K562 (cell line): ENCODE measurements at regions not wholly inside any gene's neighbourhood (a gene's known extent, or its start where the extent isn't known, plus 50 kb on each side); places are given as distances from the start of the nearest gene placed in this dataset.

Source experiments
- ATAC-seq: fragments of 200-7000 bp; cut with Tn5 transposase; 3 replicates; pipeline ENCODE4 v1.9.1; 2020; ENCODE audit warnings: moderate library complexity
- BruUV-seq: library from RNA; stranded (reverse); fragments of 400-500 nt; replicated peaks from 2 replicates; lab custom pipeline; 2021; lab: Mats Ljungman, UMichigan
- CTCF ChIA-PET: fragments of 300-600 bp; formaldehyde crosslinking; extraction: SDS; loops from one replicate; lab custom pipeline; 2021; ENCODE audit warnings: low intra/inter-chr PET ratio; lab: Yijun Ruan, JAX
- POLR2A ChIA-PET: fragments of 300-600, 350-650 bp; sonication (Branson Sonifier 250); formaldehyde crosslinking; extraction: SDS; loops from one replicate; lab custom pipeline; 2021; ENCODE audit warnings: antibody characterized with exemption, inconsistent platforms; lab: Yijun Ruan, JAX
- DNase-seq, 4 experiments: peaks; one replicate each; pipeline versions ENCODE4 v3.0.0 to v3.0.0-alpha.2; 2011 to 2018; ENCODE audit warnings: low spot score in 3 of 4, mixed read lengths in 3 of 4; ENCODE audit errors: extremely low read depth in 1 of 4
- FAIRE-seq: peaks from 2 replicates; lab custom pipeline; 2011; peaks lifted over from hg19 to GRCh38; lab: Jason Lieb, UNC
- H2AFZ ChIP-seq: 2 replicates; pipeline ENCODE4 v1.6.0; 2011; ENCODE audit warnings: low read depth, low read length, control low read depth, inconsistent platforms
- H3K27ac ChIP-seq: fragments of 200-600 bp; 3 replicates; pipeline ENCODE4 v1.8.0; 2011; ENCODE audit warnings: low read depth, mild to moderate bottlenecking, control low read depth, inconsistent platforms, low read length, moderate library complexity, mixed read lengths; ENCODE audit errors: extremely low read depth
- H3K27me3 ChIP-seq, 2 experiments: fragments of 300-600 bp in 1 of 2; 2 replicates in 1 of 2; 3 replicates in 1 of 2; pipeline versions ENCODE4 v1.6.0 to v1.8.0; 2011; ENCODE audit warnings: inconsistent platforms in 2 of 2, low read length in 2 of 2, mild to moderate bottlenecking in 1 of 2, mixed read lengths in 1 of 2, moderate library complexity in 1 of 2; ENCODE audit not compliant: control insufficient read depth in 2 of 2, insufficient read depth in 2 of 2
- H3K36me3 ChIP-seq: fragments of 300-600 bp; 3 replicates; pipeline ENCODE4 v1.8.0; 2011; ENCODE audit warnings: mild to moderate bottlenecking, low read length, inconsistent platforms; ENCODE audit not compliant: control insufficient read depth, insufficient read depth
- H3K4me1 ChIP-seq, 2 experiments: fragments of 200-600 bp in 1 of 2; replicated peaks in 1 of 2; 2 replicates in 1 of 2; 3 replicates in 1 of 2; pipeline versions ENCODE4 v1.5.1 to v1.8.0; 2011; ENCODE audit warnings: inconsistent platforms in 2 of 2, low read length in 2 of 2, mild to moderate bottlenecking in 1 of 2, mixed read lengths in 1 of 2, moderate library complexity in 1 of 2; ENCODE audit not compliant: control insufficient read depth in 2 of 2, insufficient read depth in 2 of 2
- H3K4me2 ChIP-seq: 2 replicates; pipeline ENCODE4 v1.6.1; 2011; ENCODE audit warnings: low read length, control low read depth, inconsistent platforms, mixed read lengths; ENCODE audit not compliant: insufficient read depth
- H3K4me3 ChIP-seq: fragments of 200-600 bp; sonication (generic), shearing (Covaris generic); 2 replicates; pipeline ENCODE4 v1.5.1; 2016; ENCODE audit warnings: control low read depth, inconsistent platforms
- H3K79me2 ChIP-seq: fragments of 200-600 bp; 3 replicates; pipeline ENCODE4 v1.8.0; 2011; ENCODE audit warnings: low read length, inconsistent platforms; ENCODE audit not compliant: control insufficient read depth, insufficient read depth
- H3K9ac ChIP-seq, 2 experiments: 2 replicates each; pipeline versions ENCODE4 v1.6.0 to v1.6.1; 2011; ENCODE audit warnings: low read depth in 2 of 2, low read length in 2 of 2, control low read depth in 1 of 2, inconsistent platforms in 1 of 2, mild to moderate bottlenecking in 1 of 2, mixed read lengths in 1 of 2; ENCODE audit not compliant: insufficient read depth in 1 of 2
- H3K9me1 ChIP-seq: one replicate; pipeline ENCODE4 v1.6.0; 2011; ENCODE audit warnings: inconsistent platforms, mild to moderate bottlenecking, low read length, moderate library complexity; ENCODE audit not compliant: control insufficient read depth, insufficient read depth
- H3K9me3 ChIP-seq: replicated peaks from 2 replicates; pipeline ENCODE4 v1.5.1; 2011; ENCODE audit warnings: low read depth, low read length, inconsistent platforms; ENCODE audit not compliant: control insufficient read depth, insufficient read depth
- H4K20me1 ChIP-seq: replicated peaks from 2 replicates; pipeline ENCODE4 v1.6.1; 2011; ENCODE audit warnings: low read length, inconsistent platforms, mixed read lengths; ENCODE audit not compliant: control insufficient read depth, insufficient read depth
- ATF7 ChIP-seq: fragments of 450-650 bp; IDR thresholded peaks from 2 replicates; pipeline ENCODE4 v1.7.1; 2014; ENCODE audit warnings: mild to moderate bottlenecking, moderate library complexity
- CHD2 ChIP-seq: IDR thresholded peaks from 2 replicates; pipeline ENCODE4 v1.6.1; 2011; ENCODE audit warnings: low read depth, low read length
- DACH1 ChIP-seq: fragments of 450-650 bp; IDR thresholded peaks from 2 replicates; pipeline ENCODE4 v1.6.1; 2018; ENCODE audit not compliant: partially characterized antibody
- HDAC1 ChIP-seq, 2 experiments: fragments of 450-650 bp; IDR thresholded peaks; 2 replicates each; pipeline ENCODE4 v1.6.1; 2016 to 2017; ENCODE audit warnings: inconsistent platforms in 1 of 2, mild to moderate bottlenecking in 1 of 2, moderate library complexity in 1 of 2
- POLR2A ChIP-seq: fragments of 450-650 bp; conservative IDR thresholded peaks from 2 replicates; pipeline ENCODE4 v1.6.1; 2016
- PRPF4 ChIP-seq: fragments of 200-400 bp; formaldehyde crosslinking; IDR thresholded peaks from one replicate; pipeline ENCODE4 v1.6.1; 2017; ENCODE audit warnings: low read length, low read depth, mild to moderate bottlenecking; ENCODE audit not compliant: insufficient read depth, poor library complexity, severe bottlenecking
- TCFL5 ChIP-seq: fragments of 250-450 bp; sonication (Bioruptor Pico); conservative IDR thresholded peaks from 2 replicates; pipeline ENCODE4 v1.6.1; 2021; ENCODE audit warnings: mild to moderate bottlenecking, moderate library complexity, matching md5 sums
- ZBED1 ChIP-seq: IDR thresholded peaks from 2 replicates; pipeline ENCODE4 v1.6.1; 2014
- ZBTB17 ChIP-seq: fragments of 450-650 bp; formaldehyde crosslinking; IDR thresholded peaks from 2 replicates; pipeline ENCODE4 v1.4.0; 2020; ENCODE audit warnings: mild to moderate bottlenecking
- ZBTB2 ChIP-seq: fragments of 450-650 bp; IDR thresholded peaks from 2 replicates; pipeline ENCODE4 v1.6.1; 2016; ENCODE audit warnings: antibody characterized with exemption
- WGBS: fragments of 100-300 bp; shearing (Covaris generic); methylation state at CpG from one replicate; pipeline ENCODE4 v1.1.6; 2016; ENCODE audit warnings: low coverage, mixed read lengths; ENCODE audit not compliant: insufficient coverage; ENCODE audit errors: missing lambda C conversion rate; 5-methylcytosine and 5-hydroxymethylcytosine counted together
- in situ Hi-C: fragments of 300-500 bp; cut with MboI; formaldehyde crosslinking; loops from 4 replicates; pipeline ENCODE4 v1.15.0; 2018; ENCODE audit warnings: inconsistent platforms, mixed read lengths
- intact Hi-C: fragments of 100-400 bp; cut with micrococcal nuclease; formaldehyde crosslinking; loops from 2 replicates; pipeline ENCODE4 v1.14.2; 2022

GRCh38 chr10:44201656-44202055 lies 183.2 kb downstream of the CXCL12 start:
- no peak overlapping the region for H3K27ac ChIP-seq
- ATAC-seq, result no peak
- intact Hi-C loops, result no loop called here
- H3K4me1 ChIP-seq, result no peaks in the 10 kb centered on the region
- no TSS peak for BruUV-seq
- DNase-seq, result no peak
- no peaks in the 10 kb centered on the region for H3K9me1 ChIP-seq
- 0% methylated on average over 2 of the region's 2 CpGs for WGBS
- TF ChIP-seq TCFL5 (CRISPR knock-in tag) (no peak), ATF7 (no peak), HDAC1 (IDR thresholded peaks at IDR 0.05) (no peak), ZBTB17 (no peak), DACH1 (no peak), PRPF4 (no peak), CHD2 (no peak), ZBED1 (no peak), POLR2A (no peak), ZBTB2 (no peak)
- TF ChIP-seq, all 486 proteins: peak for 0
- no peaks in the 10 kb centered on the region for H4K20me1 ChIP-seq
- H3K9me3 ChIP-seq, result no peaks in the 10 kb centered on the region
- ChIA-PET CTCF (no interaction called here), POLR2A (no interaction called here)
- H3K4me3 ChIP-seq, result no peak overlapping the region
- no peak overlapping the region for H3K9ac ChIP-seq
- in situ Hi-C loops, result no loop called here
- no peak overlapping the region for H3K4me2 ChIP-seq
- no peaks in the 10 kb centered on the region for H3K36me3 ChIP-seq
- H2AFZ ChIP-seq, result no peak overlapping the region
- H3K79me2 ChIP-seq, result no peaks in the 10 kb centered on the region
- FAIRE-seq, result no peak
- H3K27me3 ChIP-seq, result peaks cover 6 to 35% of the 10 kb centered on the region in 2 experiments; a peak in 4 of 5 replicates
